A549 (cell line): ENCODE measurements at regions not wholly inside any gene's neighbourhood (a gene's known extent, or its start where the extent isn't known, plus 50 kb on each side); places are given as distances from the start of the nearest gene placed in this dataset.

Experiments used
- BHLHE40 ChIP-seq: IDR thresholded peaks from 2 replicates; pipeline ENCODE4 v1.6.1; 2012; ENCODE audit warnings: low read depth, low read length, inconsistent platforms
- CHD4 ChIP-seq: fragments of 200-600 bp; sonication (generic); IDR thresholded peaks from 2 replicates; pipeline ENCODE4 v1.6.1; 2016; ENCODE audit warnings: antibody characterized with exemption, mild to moderate bottlenecking, borderline replicate concordance
- EP300 ChIP-seq, 2 experiments: fragments of >200 bp; sonication (Bioruptor Twin); formaldehyde crosslinking; IDR thresholded peaks; 2 replicates in 1 of 2; 3 replicates in 1 of 2; pipeline ENCODE4 v1.6.1; 2016 to 2017
- MAFK ChIP-seq: fragments of 450-650 bp; IDR thresholded peaks from 2 replicates; pipeline ENCODE4 v1.6.1; 2014; ENCODE audit not compliant: partially characterized antibody
- RCOR1 ChIP-seq: fragments of 150-350 bp; IDR thresholded peaks from 2 replicates; pipeline ENCODE4 v1.6.1; 2014; ENCODE audit warnings: antibody characterized with exemption, low read length, low read depth
- TF ChIP-seq, protein P1 (sequence below): IDR thresholded peaks from 2 replicates; pipeline ENCODE4 v1.6.1; 2012
- TF ChIP-seq, protein P2 (sequence below): fragments of >200 bp; sonication (Bioruptor Twin); formaldehyde crosslinking; IDR thresholded peaks from 3 replicates; pipeline ENCODE4 v1.5.1; 2016

DNA sequence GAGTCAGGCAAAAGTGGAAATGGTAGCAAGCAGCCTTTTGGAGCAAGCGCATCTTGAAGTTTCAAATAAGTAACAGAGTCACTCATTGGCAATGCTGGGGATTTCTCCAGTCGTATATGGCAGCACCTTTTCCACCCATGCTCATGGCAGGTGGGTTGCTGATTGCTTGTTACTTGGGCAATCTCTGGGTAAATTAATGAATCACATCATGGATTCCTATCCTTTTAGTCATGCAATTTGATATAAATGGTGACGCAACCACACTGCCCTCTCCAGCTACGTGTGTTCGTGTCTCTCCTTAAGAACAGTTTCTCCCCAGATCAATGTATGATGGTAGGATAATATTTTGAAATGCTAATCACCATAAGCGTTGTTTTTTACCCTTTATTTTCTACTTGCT, 339.9 kb upstream of the KCNH8 start:
- TF ChIP-seq, protein P1, sequence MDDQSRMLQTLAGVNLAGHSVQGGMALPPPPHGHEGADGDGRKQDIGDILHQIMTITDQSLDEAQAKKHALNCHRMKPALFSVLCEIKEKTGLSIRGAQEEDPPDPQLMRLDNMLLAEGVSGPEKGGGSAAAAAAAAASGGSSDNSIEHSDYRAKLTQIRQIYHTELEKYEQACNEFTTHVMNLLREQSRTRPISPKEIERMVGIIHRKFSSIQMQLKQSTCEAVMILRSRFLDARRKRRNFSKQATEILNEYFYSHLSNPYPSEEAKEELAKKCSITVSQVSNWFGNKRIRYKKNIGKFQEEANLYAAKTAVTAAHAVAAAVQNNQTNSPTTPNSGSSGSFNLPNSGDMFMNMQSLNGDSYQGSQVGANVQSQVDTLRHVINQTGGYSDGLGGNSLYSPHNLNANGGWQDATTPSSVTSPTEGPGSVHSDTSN = no peak
- no peak for TF ChIP-seq CHD4
- no peak for TF ChIP-seq EP300 (IDR thresholded peaks at IDR 0.05)
- no peak for TF ChIP-seq MAFK
- TF ChIP-seq, protein P2, sequence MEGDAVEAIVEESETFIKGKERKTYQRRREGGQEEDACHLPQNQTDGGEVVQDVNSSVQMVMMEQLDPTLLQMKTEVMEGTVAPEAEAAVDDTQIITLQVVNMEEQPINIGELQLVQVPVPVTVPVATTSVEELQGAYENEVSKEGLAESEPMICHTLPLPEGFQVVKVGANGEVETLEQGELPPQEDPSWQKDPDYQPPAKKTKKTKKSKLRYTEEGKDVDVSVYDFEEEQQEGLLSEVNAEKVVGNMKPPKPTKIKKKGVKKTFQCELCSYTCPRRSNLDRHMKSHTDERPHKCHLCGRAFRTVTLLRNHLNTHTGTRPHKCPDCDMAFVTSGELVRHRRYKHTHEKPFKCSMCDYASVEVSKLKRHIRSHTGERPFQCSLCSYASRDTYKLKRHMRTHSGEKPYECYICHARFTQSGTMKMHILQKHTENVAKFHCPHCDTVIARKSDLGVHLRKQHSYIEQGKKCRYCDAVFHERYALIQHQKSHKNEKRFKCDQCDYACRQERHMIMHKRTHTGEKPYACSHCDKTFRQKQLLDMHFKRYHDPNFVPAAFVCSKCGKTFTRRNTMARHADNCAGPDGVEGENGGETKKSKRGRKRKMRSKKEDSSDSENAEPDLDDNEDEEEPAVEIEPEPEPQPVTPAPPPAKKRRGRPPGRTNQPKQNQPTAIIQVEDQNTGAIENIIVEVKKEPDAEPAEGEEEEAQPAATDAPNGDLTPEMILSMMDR = no peak
- TF ChIP-seq RCOR1 = no peak
- TF ChIP-seq BHLHE40 = no peak
